Aorta (tissue), 5 donors: ENCODE measurements at regions not wholly inside any gene's neighbourhood (a gene's known extent, or its start where the extent isn't known, plus 50 kb on each side); places are given as distances from the start of the nearest gene placed in this dataset.

Source experiments
- ATAC-seq: fragments of 200-7000 bp; cut with Tn5 transposase; one replicate; pipeline ENCODE4 v1.9.1; 2022; ENCODE audit warnings: moderate library complexity; ENCODE audit not compliant: low FRiP score
- DNase-seq, 2 donors: peaks; one replicate each; pipeline ENCODE4 v3.0.0-alpha.2; 2020
- H3K27ac ChIP-seq, 2 donors: one replicate each; pipeline ENCODE4 v1.5.1; 2013; ENCODE audit warnings: low read length in 2 of 2, mild to moderate bottlenecking in 2 of 2, moderate library complexity in 2 of 2, control low read depth in 1 of 2, inconsistent platforms in 1 of 2, low read depth in 1 of 2
- H3K27me3 ChIP-seq, 2 donors: one replicate each; pipeline ENCODE4 v1.6.1; 2013; ENCODE audit warnings: control low read depth in 1 of 2, low read length in 1 of 2, mild to moderate bottlenecking in 1 of 2, moderate library complexity in 1 of 2; ENCODE audit not compliant: insufficient read depth in 2 of 2, control insufficient read depth in 1 of 2
- H3K36me3 ChIP-seq, 2 donors: one replicate each; pipeline ENCODE4 v1.6.1; 2013; ENCODE audit warnings: control low read depth in 1 of 2, low read length in 1 of 2, mild to moderate bottlenecking in 1 of 2; ENCODE audit not compliant: insufficient read depth in 2 of 2, control insufficient read depth in 1 of 2
- H3K4me1 ChIP-seq, 2 donors: one replicate each; pipeline ENCODE4 v1.6.1; 2013; ENCODE audit warnings: low read length in 2 of 2, control low read depth in 1 of 2, mild to moderate bottlenecking in 1 of 2, moderate library complexity in 1 of 2; ENCODE audit not compliant: insufficient read depth in 2 of 2, control insufficient read depth in 1 of 2
- H3K4me3 ChIP-seq, 2 donors: one replicate each; pipeline ENCODE4 v1.5.1; 2013; ENCODE audit warnings: low read length in 2 of 2, control low read depth in 1 of 2, mild to moderate bottlenecking in 1 of 2
- H3K9me3 ChIP-seq: one replicate; pipeline ENCODE4 v1.6.1; 2013; ENCODE audit warnings: mild to moderate bottlenecking, low read length; ENCODE audit not compliant: control insufficient read depth
- WGBS, 2 donors: extraction: QIAGEN DNeasy Blood & Tissue Kit; methylation state at CpG; one replicate each; pipeline ENCODE4 v1.1.7; 2013; 5-methylcytosine and 5-hydroxymethylcytosine counted together
- intact Hi-C, 2 donors: fragments of 100-400 bp; cut with DNase I; formaldehyde crosslinking; loops; one replicate each; pipeline versions ENCODE4 v1.14.2 to v1.15.0; 2022
- donor health status: healthy with polysubstance abuse.
- donor health status: Bipolar disorder and iron deficiency.
- donor health status: DM: no; HTN: no; CAD: no.
- donor health status: DM: no; HTN: no; CAD: no.
- donor health status: DM: yes; HTN: yes; CAD: no.

DNA sequence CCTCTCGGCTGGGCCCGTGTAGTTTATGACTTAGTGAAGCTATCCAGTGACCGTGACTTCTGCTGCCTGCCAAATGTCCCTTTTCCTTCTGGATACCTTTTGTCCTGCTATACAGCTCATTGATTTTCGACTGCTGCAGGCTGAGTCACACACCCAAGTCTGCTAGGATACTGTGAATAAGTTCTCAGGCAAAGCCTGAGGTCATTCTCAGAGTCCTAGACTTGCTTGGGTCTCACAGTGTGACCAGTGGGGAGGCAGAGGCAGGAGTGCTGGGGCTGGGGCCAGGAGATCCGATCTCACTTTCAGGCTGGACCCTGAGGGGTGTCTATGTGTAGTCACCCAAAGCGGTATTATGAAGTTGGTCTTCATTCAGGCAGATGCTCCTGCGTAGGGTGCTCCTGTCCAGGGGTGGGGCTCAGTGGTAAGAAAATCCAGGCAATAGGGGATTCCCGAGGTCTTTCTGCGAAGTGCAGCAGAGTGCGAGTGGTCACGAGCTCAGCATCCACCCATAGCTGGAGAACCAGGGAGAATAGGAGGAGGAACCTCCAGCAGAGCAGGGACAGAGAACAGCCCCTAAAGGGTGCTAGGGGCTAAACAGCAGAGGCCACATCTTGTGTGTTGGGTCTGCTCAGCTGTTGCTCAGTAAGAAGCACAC lies 268.6 kb upstream of the NCKAP5 start:
- ATAC-seq (no peak), DNase-seq (no peak)
- intact Hi-C loops = no loop called here
- WGBS, 2 donors = 83 to 85% methylated on average over 11 of the region's 11 CpGs
- Histone ChIP-seq H3K36me3 (no peaks in the 10 kb centered on the region), H3K9me3 (no peaks in the 10 kb centered on the region), H3K27ac (no peak overlapping the region), H3K4me1 (no peaks in the 10 kb centered on the region), H3K27me3 (no peaks in the 10 kb centered on the region), H3K4me3 (no peak overlapping the region)

DNA sequence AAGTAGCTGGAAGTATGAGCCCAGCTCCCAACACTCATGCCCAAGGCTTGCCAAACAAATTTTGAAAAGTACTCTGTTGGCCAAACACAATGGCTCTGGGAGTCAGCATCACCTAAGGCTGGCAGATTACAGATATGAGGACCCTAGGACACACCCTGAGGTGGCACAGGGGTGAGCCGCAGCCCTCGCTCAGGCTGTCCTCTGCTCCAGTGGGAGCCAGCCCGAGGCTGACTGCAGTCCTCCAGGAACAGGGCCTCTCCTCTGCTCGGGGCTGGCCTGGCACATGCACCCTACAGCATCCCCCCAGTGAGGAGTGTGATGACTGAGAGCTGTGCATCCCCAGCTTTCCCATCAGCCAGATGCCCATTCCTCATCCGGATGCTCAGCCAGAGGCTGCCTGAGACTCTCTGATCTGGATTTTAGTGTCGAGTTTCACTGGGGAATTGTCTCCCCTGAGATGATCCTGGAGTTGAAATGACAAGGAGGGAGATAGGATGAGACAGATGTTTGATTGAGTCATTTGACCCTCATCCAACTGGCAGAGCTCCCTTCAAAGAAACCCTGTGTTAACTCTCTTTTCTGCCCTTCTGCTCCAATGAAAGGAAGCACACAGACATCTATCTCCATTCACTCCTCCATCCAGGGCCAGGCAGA lies 269.3 kb upstream of the NCKAP5 start:
- intact Hi-C loops = no loop called here
- DNase-seq (no peak), ATAC-seq (no peak)
- no peak overlapping the region for H3K27ac ChIP-seq
- no peak overlapping the region for H3K4me3 ChIP-seq
- H3K36me3 ChIP-seq = no peaks in the 10 kb centered on the region
- WGBS, 2 donors = 92 to 94% methylated on average over 6 of the region's 6 CpGs
- H3K9me3 ChIP-seq = no peaks in the 10 kb centered on the region
- no peaks in the 10 kb centered on the region for H3K4me1 ChIP-seq
- H3K27me3 ChIP-seq = no peaks in the 10 kb centered on the region

DNA sequence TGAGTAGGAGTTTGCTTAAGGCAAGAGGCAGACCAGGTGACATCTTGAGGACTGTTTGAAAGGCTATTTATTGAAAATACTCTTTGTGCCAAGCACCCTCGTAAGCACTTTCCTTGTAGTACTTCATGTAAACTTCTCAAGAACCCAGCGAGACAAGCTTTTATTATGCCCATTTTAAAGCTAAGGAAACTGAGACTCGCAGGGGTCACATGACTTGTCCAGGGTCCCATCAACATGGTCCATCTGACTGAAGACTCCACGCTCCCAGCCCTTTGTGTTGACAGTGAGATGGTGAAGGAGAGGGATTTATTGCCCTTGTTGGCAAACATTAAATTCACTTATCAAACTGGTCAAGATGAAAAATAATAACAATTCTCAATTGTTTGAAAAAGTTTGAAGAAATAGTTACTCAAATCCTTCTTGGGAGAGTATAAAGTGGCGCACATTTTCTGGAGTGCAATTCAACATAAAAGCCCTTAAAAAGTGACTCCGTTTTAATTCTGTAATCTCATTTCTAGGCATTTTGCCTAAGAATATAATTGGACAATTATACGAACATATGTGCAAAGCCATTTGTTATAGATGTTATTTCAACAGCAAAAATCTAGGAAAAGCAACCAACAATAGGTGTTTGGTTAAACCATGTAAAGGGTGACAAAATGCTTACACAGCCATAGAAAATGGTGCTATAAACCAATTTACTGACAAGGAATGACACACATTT lies 270.5 kb upstream of the NCKAP5 start:
- no peaks in the 10 kb centered on the region for H3K27me3 ChIP-seq

DNA sequence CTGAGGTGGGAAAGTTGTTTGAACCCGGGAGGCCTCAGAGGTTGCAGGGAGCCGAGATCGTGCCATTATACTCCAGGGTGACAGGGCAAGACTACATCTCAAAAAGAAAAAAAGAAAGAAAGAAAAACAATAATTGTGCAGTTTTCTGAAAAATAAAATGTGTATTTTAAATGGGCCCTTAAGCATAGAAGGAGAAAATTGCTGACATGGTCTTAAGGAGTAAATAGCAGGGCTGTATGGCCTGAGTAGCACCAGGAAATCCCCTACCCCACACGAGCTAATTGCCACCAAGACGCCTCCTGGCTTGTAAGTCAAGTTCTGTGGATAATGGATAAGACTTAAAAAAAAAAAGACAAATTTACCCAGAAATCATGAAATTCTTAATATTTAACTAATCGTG lies 271.4 kb upstream of the NCKAP5 start:
- Histone ChIP-seq H3K27ac (no peak overlapping the region), H3K9me3 (no peaks in the 10 kb centered on the region), H3K4me1 (no peaks in the 10 kb centered on the region), H3K27me3 (no peaks in the 10 kb centered on the region), H3K4me3 (no peak overlapping the region), H3K36me3 (no peaks in the 10 kb centered on the region)
- WGBS, 2 donors = 75 to 81% methylated on average over 6 of the region's 6 CpGs
- no peak for ATAC-seq
- intact Hi-C loops = loop anchor here in 1 of 2 donors (10.0 kb wide), 1 partner anchor 55 kb away; no protein-coding TSS in a partner anchor
- DNase-seq = no peak

More for the DNA sequence above, 270.5 kb upstream of the NCKAP5 start:
- ATAC-seq (no peak), DNase-seq (no peak)
- Histone ChIP-seq H3K27ac (no peak overlapping the region), H3K9me3 (no peaks in the 10 kb centered on the region), H3K4me1 (no peaks in the 10 kb centered on the region), H3K36me3 (no peaks in the 10 kb centered on the region), H3K4me3 (no peak overlapping the region)
- 48 to 59% methylated on average over 7 of the region's 7 CpGs for WGBS, 2 donors
- intact Hi-C loops = no loop called here

DNA sequence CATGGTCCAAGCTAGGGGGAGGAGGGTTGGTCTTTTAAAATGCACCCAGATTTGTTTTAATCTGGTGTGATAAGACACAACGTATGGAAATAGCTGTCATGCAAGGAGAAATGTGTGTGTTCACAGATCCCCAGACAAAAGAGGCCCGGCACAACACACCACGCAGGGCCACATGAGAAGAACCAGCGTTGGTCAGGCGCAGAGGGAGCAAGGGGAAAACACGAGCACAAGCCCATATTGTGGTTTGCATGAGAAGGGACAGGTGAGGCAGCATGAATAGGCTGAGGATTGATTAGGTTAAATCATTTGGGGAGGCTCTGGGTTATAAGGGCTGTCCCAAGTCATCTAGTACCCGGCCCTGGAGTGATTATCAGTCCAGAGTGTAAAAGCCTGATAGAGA lies 272.5 kb upstream of the NCKAP5 start:
- Histone ChIP-seq H3K27ac (no peak overlapping the region), H3K36me3 (no peaks in the 10 kb centered on the region), H3K4me1 (no peaks in the 10 kb centered on the region), H3K9me3 (no peaks in the 10 kb centered on the region), H3K27me3 (no peaks in the 10 kb centered on the region), H3K4me3 (no peak overlapping the region)
- intact Hi-C loops = loop anchor here in 1 of 2 donors (10.0 kb wide), 1 partner anchor 56 kb away; no protein-coding TSS in a partner anchor
- WGBS, 2 donors = 81 to 93% methylated on average over 7 of the region's 7 CpGs
- DNase-seq (no peak), ATAC-seq (no peak)

DNA sequence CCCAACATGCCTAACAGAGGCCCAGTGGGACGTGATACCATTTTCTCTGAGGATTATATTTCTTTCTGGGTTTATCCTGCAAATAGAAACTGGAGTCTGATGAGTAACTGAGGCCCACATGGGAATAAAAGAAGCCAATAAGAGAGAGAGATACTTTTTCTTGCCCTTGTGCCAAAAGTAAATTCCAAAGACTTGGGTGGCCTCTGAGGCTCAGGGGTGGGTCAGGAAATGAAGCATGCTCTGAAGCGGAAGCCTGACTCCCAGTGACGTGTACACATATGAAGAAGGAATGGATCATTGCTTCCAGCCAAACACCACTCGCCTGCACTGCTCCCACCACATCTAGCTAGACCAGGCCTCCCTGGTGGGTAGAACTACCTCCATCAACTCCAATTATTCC lies 273.6 kb upstream of the NCKAP5 start:
- Histone ChIP-seq H3K4me3 (no peak overlapping the region), H3K4me1 (no peaks in the 10 kb centered on the region), H3K36me3 (no peaks in the 10 kb centered on the region), H3K9me3 (no peaks in the 10 kb centered on the region), H3K27ac (peak overlapping the region in 1 of 2 donors; percentile 32), H3K27me3 (no peaks in the 10 kb centered on the region)
- WGBS, 2 donors = 33 to 35% methylated on average over 4 of the region's 4 CpGs
- DNase-seq = no peak
- peak; percentile 37 for ATAC-seq
- intact Hi-C loops = loop anchor here in 1 of 2 donors (10.0 kb wide), 1 partner anchor 57 kb away; no protein-coding TSS in a partner anchor

DNA sequence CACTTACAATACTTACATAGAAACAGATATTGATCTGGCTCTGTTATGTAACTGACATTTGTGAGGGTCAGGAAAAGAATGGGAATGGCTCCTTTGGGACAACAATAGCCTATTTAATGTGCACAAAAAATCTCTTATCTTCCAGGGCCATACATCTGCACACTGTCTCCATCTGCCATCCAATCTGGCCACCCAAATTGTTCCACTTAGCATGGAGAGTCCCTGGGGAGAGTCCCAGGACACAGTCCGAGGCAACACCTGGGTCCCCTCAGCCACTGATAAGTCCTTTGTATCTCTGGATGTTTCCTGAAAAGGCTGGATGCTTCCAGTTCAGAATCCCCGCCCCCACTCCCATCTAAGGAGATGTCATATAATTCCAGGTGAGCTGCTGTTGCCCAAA lies 274.2 kb upstream of the NCKAP5 start:
- DNase-seq (no peak), ATAC-seq (no peak)
- Histone ChIP-seq H3K27me3 (no peaks in the 10 kb centered on the region), H3K4me1 (no peaks in the 10 kb centered on the region), H3K36me3 (no peaks in the 10 kb centered on the region), H3K27ac (no peak overlapping the region), H3K4me3 (no peak overlapping the region), H3K9me3 (no peaks in the 10 kb centered on the region)
- 88 to 97% methylated on average over 2 of the region's 2 CpGs for WGBS, 2 donors
- intact Hi-C loops = loop anchor here in 1 of 2 donors (10.0 kb wide), 1 partner anchor 58 kb away; no protein-coding TSS in a partner anchor

DNA sequence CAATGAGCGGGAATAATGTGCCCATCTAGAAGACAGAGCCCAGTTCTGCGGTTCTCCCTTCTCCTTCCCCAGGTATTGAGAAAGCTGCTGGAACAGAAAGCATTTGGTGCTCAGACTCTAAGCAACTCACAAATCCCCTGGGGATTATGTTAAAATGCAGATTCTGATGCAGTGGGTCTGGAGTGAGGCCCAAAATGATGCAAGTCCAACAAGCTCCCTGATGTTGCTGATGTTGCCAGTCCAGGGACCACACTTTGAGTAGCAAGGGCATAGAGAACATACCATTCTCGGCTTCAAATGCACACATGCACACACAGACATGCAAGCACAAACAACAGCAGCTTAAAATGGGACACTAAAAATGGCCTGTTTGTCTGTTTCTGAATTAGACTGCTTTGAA lies 274.8 kb upstream of the NCKAP5 start:
- intact Hi-C loops = loop anchor here in 1 of 2 donors (10.0 kb wide), 1 partner anchor 58 kb away; no protein-coding TSS in a partner anchor
- no peak overlapping the region for H3K27ac ChIP-seq
- ATAC-seq = no peak

More for the DNA sequence above, 274.8 kb upstream of the NCKAP5 start:
- H3K9me3 ChIP-seq = no peaks in the 10 kb centered on the region
- no peaks in the 10 kb centered on the region for H3K4me1 ChIP-seq
- H3K36me3 ChIP-seq = no peaks in the 10 kb centered on the region
- H3K4me3 ChIP-seq = no peak overlapping the region
- 93 to 95% methylated on average over 3 of the region's 3 CpGs for WGBS, 2 donors
- H3K27me3 ChIP-seq = no peaks in the 10 kb centered on the region
- DNase-seq = no peak
